ENCODE measurements at regions not wholly inside any gene's neighbourhood (a gene's known extent, or its start where the extent isn't known, plus 50 kb on each side); places are given as distances from the start of the nearest gene placed in this dataset.

GRCh38 chr9:119033596-119033995 lies 335.6 kb downstream of the BRINP1 start:
- Histone ChIP-seq H3K79me2 (replicated peaks; ENCODE audit: insufficient read depth, low read length) (no peaks in the 10 kb centered on the region), H4K20me1 (ENCODE audit: insufficient read depth) (no peaks in the 10 kb centered on the region), H3K4me3 (ENCODE audit: low read length) (no peak overlapping the region), H3K27me3 (ENCODE audit: insufficient read depth, low read depth, low read length) (no peaks in the 10 kb centered on the region), H3K9me2 (ENCODE audit: insufficient read depth, low read length) (no peaks in the 10 kb centered on the region), H3K4me2 (ENCODE audit: low read length) (no peak overlapping the region), H3K27ac (ENCODE audit: low read length) (no peak overlapping the region), H3F3A (ENCODE audit: insufficient read depth, low read length, poor library complexity, severe bottlenecking) (no peaks in the 10 kb centered on the region), H2AFZ (ENCODE audit: low read depth, low read length) (no peak overlapping the region), H3K9me3 (ENCODE audit: low read length) (no peaks in the 10 kb centered on the region), H3K36me3 (ENCODE audit: insufficient read depth, low read length) (no peaks in the 10 kb centered on the region), H3K9ac (ENCODE audit: low read length) (no peak overlapping the region)
- no peak for TF ChIP-seq EP300 (conservative IDR thresholded peaks at IDR 0.05; ENCODE audit: poor library complexity, severe bottlenecking)
- TF ChIP-seq TAF1 (IDR thresholded peaks at IDR 0.05; ENCODE audit: low read depth), result no peak
- no peak for TF ChIP-seq REST (IDR thresholded peaks at IDR 0.05; ENCODE audit: borderline replicate concordance)
- no peak for TF ChIP-seq SMC3 (conservative IDR thresholded peaks at IDR 0.05; ENCODE audit: poor library complexity)
- no peak for TF ChIP-seq MXI1 (conservative IDR thresholded peaks at IDR 0.05; ENCODE audit: poor library complexity, severe bottlenecking)
- no peak for TF ChIP-seq EZH2 (IDR thresholded peaks at IDR 0.05; ENCODE audit: borderline replicate concordance, insufficient read depth, low read length, poor library complexity, severe bottlenecking)
- TF ChIP-seq RAD21 (conservative IDR thresholded peaks at IDR 0.05), result no peak
- no peak for TF ChIP-seq POLR2AphosphoS5 (IDR thresholded peaks at IDR 0.05)
- TF ChIP-seq CTCF (IDR thresholded peaks at IDR 0.05; ENCODE audit: poor library complexity, severe bottlenecking), result no peak

- Histone ChIP-seq H3K79me2 (replicated peaks; ENCODE audit: insufficient read depth, low read length) (no peaks in the 10 kb centered on the region), H3K36me3 (ENCODE audit: insufficient read depth, low read length) (no peaks in the 10 kb centered on the region), H3F3A (ENCODE audit: insufficient read depth, low read length, poor library complexity, severe bottlenecking) (no peaks in the 10 kb centered on the region), H3K4me3 (ENCODE audit: low read length) (no peak overlapping the region), H3K9me3 (ENCODE audit: low read length) (no peaks in the 10 kb centered on the region), H3K9me2 (ENCODE audit: insufficient read depth, low read length) (no peaks in the 10 kb centered on the region), H3K27me3 (ENCODE audit: insufficient read depth, low read depth, low read length) (no peaks in the 10 kb centered on the region), H3K27ac (ENCODE audit: low read length) (no peak overlapping the region), H3K4me2 (ENCODE audit: low read length) (no peak overlapping the region), H4K20me1 (ENCODE audit: insufficient read depth) (no peaks in the 10 kb centered on the region), H2AFZ (ENCODE audit: low read depth, low read length) (no peak overlapping the region), H3K9ac (ENCODE audit: low read length) (no peak overlapping the region)
- TF ChIP-seq EZH2 (IDR thresholded peaks at IDR 0.05; ENCODE audit: borderline replicate concordance, insufficient read depth, low read length, poor library complexity, severe bottlenecking) (no peak), POLR2AphosphoS5 (IDR thresholded peaks at IDR 0.05) (no peak), CTCF (IDR thresholded peaks at IDR 0.05; ENCODE audit: poor library complexity, severe bottlenecking) (no peak), REST (IDR thresholded peaks at IDR 0.05; ENCODE audit: borderline replicate concordance) (no peak), TAF1 (IDR thresholded peaks at IDR 0.05; ENCODE audit: low read depth) (no peak), RAD21 (conservative IDR thresholded peaks at IDR 0.05) (no peak), MXI1 (conservative IDR thresholded peaks at IDR 0.05; ENCODE audit: poor library complexity, severe bottlenecking) (no peak)
These were observed 332.3 kb downstream of the BRINP1 start for GRCh38 chr9:119036969-119037368.

Measured in neural cell (in vitro differentiated cells).